Caco-2 (cell line): ENCODE measurements at regions not wholly inside any gene's neighbourhood (a gene's known extent, or its start where the extent isn't known, plus 50 kb on each side); places are given as distances from the start of the nearest gene placed in this dataset.

Experiments
- BruUV-seq: library from RNA; stranded (reverse); fragments of 400-500 nt; replicated peaks from 2 replicates; lab custom pipeline; 2021; lab: Mats Ljungman, UMichigan
- CTCF ChIA-PET: fragments of 300-600 bp; sonication (Branson Sonifier 250); formaldehyde crosslinking; loops from one replicate; lab custom pipeline; 2022; ENCODE audit warnings: antibody characterized with exemption; lab: Charles Lee
- POLR2A ChIA-PET: fragments of 300-600 bp; sonication (Branson Sonifier 250); formaldehyde crosslinking; loops from one replicate; lab custom pipeline; 2022; ENCODE audit warnings: antibody characterized with exemption; lab: Charles Lee
- DNase-seq, 2 experiments: peaks; one replicate each; pipeline versions ENCODE4 v3.0.0 to v3.0.0-alpha.2; 2020 to 2022
- H3K27me3 ChIP-seq: replicated peaks from 2 replicates; pipeline ENCODE4 v1.6.0; 2011; ENCODE audit warnings: low read length; ENCODE audit not compliant: control insufficient read depth, insufficient read depth
- H3K36me3 ChIP-seq: 2 replicates; pipeline ENCODE4 v1.5.1; 2011; ENCODE audit warnings: low read length; ENCODE audit not compliant: control insufficient read depth, insufficient read depth
- H3K4me1 ChIP-seq: fragments of 250-450 bp; sonication (Bioruptor Pico); 2 replicates; pipeline ENCODE4 v1.5.1; 2020; ENCODE audit warnings: mild to moderate bottlenecking
- H3K4me3 ChIP-seq: 2 replicates; pipeline ENCODE4 v1.5.1; 2011; ENCODE audit warnings: low read depth, mild to moderate bottlenecking, control low read depth, low read length
- H3K9me3 ChIP-seq: fragments of 250-450 bp; sonication (Bioruptor Pico); 2 replicates; pipeline ENCODE4 v1.5.1; 2020; ENCODE audit warnings: mild to moderate bottlenecking, moderate library complexity
- H3K27ac Mint-ChIP-seq: one replicate; pipeline ENCODE4 v1.8.0; 2022; ENCODE audit warnings: mixed read lengths; ENCODE audit not compliant: unreplicated experiment
- H3K27me3 Mint-ChIP-seq: one replicate; pipeline ENCODE4 v1.8.0; 2022; ENCODE audit warnings: mixed read lengths; ENCODE audit not compliant: insufficient read depth, unreplicated experiment
- H3K36me3 Mint-ChIP-seq: one replicate; pipeline ENCODE4 v1.8.0; 2022; ENCODE audit warnings: mild to moderate bottlenecking, mixed read lengths; ENCODE audit not compliant: insufficient read depth, unreplicated experiment
- H3K4me1 Mint-ChIP-seq: one replicate; pipeline ENCODE4 v1.8.0; 2022; ENCODE audit warnings: low read depth, mixed read lengths; ENCODE audit not compliant: unreplicated experiment
- H3K4me3 Mint-ChIP-seq: one replicate; pipeline ENCODE4 v1.8.0; 2022; ENCODE audit warnings: mild to moderate bottlenecking, moderate library complexity, mixed read lengths; ENCODE audit not compliant: unreplicated experiment
- H3K9me3 Mint-ChIP-seq: one replicate; pipeline ENCODE4 v1.8.0; 2022; ENCODE audit warnings: mixed read lengths; ENCODE audit not compliant: unreplicated experiment
- intact Hi-C: fragments of 100-400 bp; cut with micrococcal nuclease; formaldehyde crosslinking; loops from one replicate; pipeline ENCODE4 v1.10.0; 2022; ENCODE audit not compliant: unreplicated experiment
- TF ChIP-seq, protein P1 (sequence below), 2 experiments: fragments of 200-600 bp in 1 of 2; IDR thresholded peaks; 1 replicate in 1 of 2; 2 replicates in 1 of 2; pipeline versions ENCODE4 v1.5.1 to v1.8.0; 2011 to 2022; ENCODE audit warnings: antibody characterized with exemption in 1 of 2, control low read depth in 1 of 2, inconsistent platforms in 1 of 2, low read depth in 1 of 2, low read length in 1 of 2, mild to moderate bottlenecking in 1 of 2, moderate library complexity in 1 of 2; ENCODE audit not compliant: insufficient read depth in 1 of 2, severe bottlenecking in 1 of 2, unreplicated experiment in 1 of 2

DNA sequence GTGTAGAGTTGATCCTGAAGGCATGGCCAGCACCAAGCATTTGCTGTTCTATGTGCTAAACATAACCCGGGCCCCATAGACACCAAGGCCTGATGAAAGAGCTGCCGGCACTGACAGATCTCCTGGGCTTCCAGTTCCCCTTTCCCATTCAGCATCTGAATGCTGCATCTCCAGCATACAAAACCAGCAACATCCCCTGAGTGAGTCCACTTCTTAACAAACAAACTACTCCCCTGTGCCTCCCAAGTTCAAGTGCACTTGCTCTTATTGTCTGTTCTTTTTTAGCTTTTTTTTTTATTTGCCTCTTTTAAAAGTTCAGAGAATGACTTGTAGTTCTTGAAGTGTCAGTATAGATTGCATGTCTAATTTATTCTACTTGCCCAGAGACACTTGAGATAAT, 156.0 kb downstream of the EDEM1 start:
- ChIA-PET POLR2A (no interaction called here), CTCF (no interaction called here)
- Histone ChIP-seq H3K9me3 (no peaks in the 10 kb centered on the region), H3K27me3 (no peaks in the 10 kb centered on the region), H3K4me1 (no peaks in the 10 kb centered on the region), H3K36me3 (no peaks in the 10 kb centered on the region), H3K4me3 (no peak overlapping the region)
- Mint-ChIP-seq H3K4me1 (peaks cover 6% of the 10 kb centered on the region), H3K4me3 (no peak overlapping the region), H3K27ac (no peak overlapping the region), H3K27me3 (no peaks in the 10 kb centered on the region), H3K9me3 (peaks cover 13% of the 10 kb centered on the region), H3K36me3 (no peaks in the 10 kb centered on the region)
- BruUV-seq = no TSS peak
- TF ChIP-seq, protein P1, sequence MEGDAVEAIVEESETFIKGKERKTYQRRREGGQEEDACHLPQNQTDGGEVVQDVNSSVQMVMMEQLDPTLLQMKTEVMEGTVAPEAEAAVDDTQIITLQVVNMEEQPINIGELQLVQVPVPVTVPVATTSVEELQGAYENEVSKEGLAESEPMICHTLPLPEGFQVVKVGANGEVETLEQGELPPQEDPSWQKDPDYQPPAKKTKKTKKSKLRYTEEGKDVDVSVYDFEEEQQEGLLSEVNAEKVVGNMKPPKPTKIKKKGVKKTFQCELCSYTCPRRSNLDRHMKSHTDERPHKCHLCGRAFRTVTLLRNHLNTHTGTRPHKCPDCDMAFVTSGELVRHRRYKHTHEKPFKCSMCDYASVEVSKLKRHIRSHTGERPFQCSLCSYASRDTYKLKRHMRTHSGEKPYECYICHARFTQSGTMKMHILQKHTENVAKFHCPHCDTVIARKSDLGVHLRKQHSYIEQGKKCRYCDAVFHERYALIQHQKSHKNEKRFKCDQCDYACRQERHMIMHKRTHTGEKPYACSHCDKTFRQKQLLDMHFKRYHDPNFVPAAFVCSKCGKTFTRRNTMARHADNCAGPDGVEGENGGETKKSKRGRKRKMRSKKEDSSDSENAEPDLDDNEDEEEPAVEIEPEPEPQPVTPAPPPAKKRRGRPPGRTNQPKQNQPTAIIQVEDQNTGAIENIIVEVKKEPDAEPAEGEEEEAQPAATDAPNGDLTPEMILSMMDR (IDR thresholded peaks at IDR 0.05; ENCODE audit: insufficient read depth in 1 of 2, low read depth in 1 of 2, low read length in 1 of 2, severe bottlenecking in 1 of 2, unreplicated experiment in 1 of 2) = no peak
- DNase-seq = no peak
- intact Hi-C loops = no loop called here

DNA sequence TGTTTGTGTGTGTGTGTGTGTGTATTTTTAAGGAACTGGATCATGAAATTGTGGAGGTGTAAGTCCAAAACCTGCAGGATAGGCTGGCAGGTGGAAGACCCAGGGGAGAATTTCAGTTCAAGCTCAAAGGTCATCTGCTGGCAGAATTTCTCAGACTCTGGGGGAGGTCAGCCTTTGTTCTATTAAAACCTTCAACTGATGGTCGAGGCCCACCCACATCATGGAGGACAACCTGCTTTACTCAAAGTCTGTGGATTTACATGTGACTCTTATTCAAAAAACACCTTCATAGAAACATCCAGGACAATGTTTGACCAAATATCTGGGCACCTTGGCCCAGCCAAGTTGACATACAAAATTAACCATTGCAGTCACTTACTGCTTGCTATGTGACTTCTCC, 157.2 kb downstream of the EDEM1 start:
- ChIA-PET CTCF (no interaction called here), POLR2A (no interaction called here)
- Mint-ChIP-seq H3K9me3 (peaks cover 25% of the 10 kb centered on the region), H3K4me3 (no peak overlapping the region), H3K27ac (no peak overlapping the region), H3K27me3 (no peaks in the 10 kb centered on the region), H3K36me3 (no peaks in the 10 kb centered on the region), H3K4me1 (peaks cover 10% of the 10 kb centered on the region)
- no peaks in the 10 kb centered on the region for H3K9me3 ChIP-seq
- TF ChIP-seq, protein P1 (IDR thresholded peaks at IDR 0.05; ENCODE audit: insufficient read depth in 1 of 2, low read depth in 1 of 2, low read length in 1 of 2, severe bottlenecking in 1 of 2, unreplicated experiment in 1 of 2) = no peak
- intact Hi-C loops = no loop called here
- DNase-seq = no peak
- H3K4me1 ChIP-seq = no peaks in the 10 kb centered on the region
- H3K27me3 ChIP-seq = no peaks in the 10 kb centered on the region
- H3K36me3 ChIP-seq = no peaks in the 10 kb centered on the region
- H3K4me3 ChIP-seq = no peak overlapping the region
- no TSS peak for BruUV-seq

DNA sequence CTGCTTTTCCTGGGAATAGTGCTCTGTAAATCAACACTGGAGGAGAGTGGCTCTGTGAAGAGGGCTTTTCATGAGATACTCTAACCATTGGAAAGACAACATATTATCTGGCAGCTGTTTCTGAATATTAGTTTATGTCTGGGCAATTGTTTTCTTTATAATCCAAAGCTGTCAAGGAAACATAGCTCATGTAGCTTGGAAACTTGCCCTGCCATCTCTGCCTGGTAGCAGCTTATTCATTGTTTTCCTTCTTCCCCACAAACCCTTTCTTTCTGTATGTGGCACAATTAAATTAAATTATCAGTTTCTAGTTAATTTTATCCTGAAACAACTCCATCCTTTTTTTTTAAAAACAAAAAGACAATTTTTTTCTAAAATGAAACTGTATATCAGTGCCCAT, 160.0 kb downstream of the EDEM1 start:
- H3K9me3 Mint-ChIP-seq = peaks cover 17% of the 10 kb centered on the region
- H3K4me3 Mint-ChIP-seq = no peak overlapping the region
- H3K27ac Mint-ChIP-seq = no peak overlapping the region
- intact Hi-C loops = no loop called here
- H3K36me3 ChIP-seq = no peaks in the 10 kb centered on the region
- BruUV-seq = no TSS peak
- DNase-seq = no peak
- TF ChIP-seq, protein P1 (IDR thresholded peaks at IDR 0.05; ENCODE audit: insufficient read depth in 1 of 2, low read depth in 1 of 2, low read length in 1 of 2, severe bottlenecking in 1 of 2, unreplicated experiment in 1 of 2) = no peak
- H3K27me3 ChIP-seq = no peaks in the 10 kb centered on the region
- no peaks in the 10 kb centered on the region for H3K27me3 Mint-ChIP-seq
- H3K4me3 ChIP-seq = no peak overlapping the region
- CTCF ChIA-PET = no interaction called here
- POLR2A ChIA-PET = no interaction called here
- no peaks in the 10 kb centered on the region for H3K36me3 Mint-ChIP-seq
- H3K9me3 ChIP-seq = no peaks in the 10 kb centered on the region
- H3K4me1 Mint-ChIP-seq = peaks cover 10% of the 10 kb centered on the region
- H3K4me1 ChIP-seq = no peaks in the 10 kb centered on the region
